ENCODE measurements at regions not wholly inside any gene's neighbourhood (a gene's known extent, or its start where the extent isn't known, plus 50 kb on each side); places are given as distances from the start of the nearest gene placed in this dataset.
A peak's percentile ranks its signal among the peaks of the same experiment; 100 is the strongest.

- ATAC-seq (no peak), DNase-seq (ENCODE audit: low spot score in 2 of 2) (no peak)
- no peak overlapping the region for H3K27ac Mint-ChIP-seq
- H3K36me3 Mint-ChIP-seq: no peaks in the 10 kb centered on the region
- no peaks in the 10 kb centered on the region for H3K9me3 Mint-ChIP-seq
Observed at GRCh38 chr15:36507458-36507857, 72.0 kb upstream of the CDIN1 start.

- no peak overlapping the region for H3K27ac Mint-ChIP-seq
- ATAC-seq: no peak
- H3K9me3 Mint-ChIP-seq: no peaks in the 10 kb centered on the region
Observed at GRCh38 chr15:36511594-36511993, 67.8 kb upstream of the CDIN1 start.

GRCh38 chr15:36517758-36518157 is 61.7 kb upstream of the CDIN1 start:
- ATAC-seq (peak in 1 of 2 donors; percentile 55), DNase-seq (ENCODE audit: low spot score in 2 of 2) (no peak)
- H3K27ac Mint-ChIP-seq: no peak overlapping the region
- peaks cover 0 to 4% of the 10 kb centered on the region in 2 donors for H3K9me3 Mint-ChIP-seq
- H3K36me3 Mint-ChIP-seq: no peaks in the 10 kb centered on the region

More at GRCh38 chr15:36511594-36511993, 67.8 kb upstream of the CDIN1 start:
- no peak for DNase-seq (ENCODE audit: low spot score in 2 of 2)
- no peaks in the 10 kb centered on the region for H3K36me3 Mint-ChIP-seq

GRCh38 chr15:36519067-36519466 is 60.4 kb upstream of the CDIN1 start:
- ATAC-seq: no peak
- DNase-seq (ENCODE audit: low spot score in 2 of 2): no peak
- no peaks in the 10 kb centered on the region for H3K36me3 Mint-ChIP-seq
- peaks cover 0 to 4% of the 10 kb centered on the region in 2 donors for H3K9me3 Mint-ChIP-seq
- H3K27ac Mint-ChIP-seq: no peak overlapping the region

GRCh38 chr15:36525430-36525829 is 54.0 kb upstream of the CDIN1 start:
- Mint-ChIP-seq H3K9me3 (no peaks in the 10 kb centered on the region), H3K36me3 (no peaks in the 10 kb centered on the region), H3K27ac (no peak overlapping the region)
- ATAC-seq: no peak
- DNase-seq (ENCODE audit: low spot score in 2 of 2): no peak

- Mint-ChIP-seq H3K9me3 (no peaks in the 10 kb centered on the region), H3K27ac (no peak overlapping the region), H3K36me3 (no peaks in the 10 kb centered on the region)
- DNase-seq (ENCODE audit: low spot score in 2 of 2) (no peak), ATAC-seq (no peak)
Observed at GRCh38 chr15:36527235-36528162, 51.9 kb upstream of the CDIN1 start.

- H3K9me3 Mint-ChIP-seq: no peaks in the 10 kb centered on the region
- DNase-seq (ENCODE audit: low spot score in 2 of 2): no peak
- no peak overlapping the region for H3K27ac Mint-ChIP-seq
- ATAC-seq: no peak
- H3K36me3 Mint-ChIP-seq: no peaks in the 10 kb centered on the region
Observed at GRCh38 chr15:36529296-36530011, 50.0 kb upstream of the CDIN1 start.
